ENCODE measurements at regions not wholly inside any gene's neighbourhood (a gene's known extent, or its start where the extent isn't known, plus 50 kb on each side); places are given as distances from the start of the nearest gene placed in this dataset.
"Not testable (repeated sequence)": the region's sequence is repeated elsewhere in the genome, so short reads cannot be mapped to it uniquely, and the experiment has no call there.

- H3K4me3 Mint-ChIP-seq: no peak overlapping the region
- peaks cover 6% of the 10 kb centered on the region for H3K9me3 Mint-ChIP-seq
- H3K27ac Mint-ChIP-seq: no peak overlapping the region
- H3K4me1 Mint-ChIP-seq (ENCODE audit: low read depth): no peaks in the 10 kb centered on the region
- peaks cover 9% of the 10 kb centered on the region for H3K27me3 Mint-ChIP-seq
- DNase-seq: no peak
- H3K36me3 Mint-ChIP-seq (ENCODE audit: low read depth): no peaks in the 10 kb centered on the region
These were observed 98.7 kb upstream of the SLC35F3 start for GRCh38 chr1:233805786-233806185.

- no peaks in the 10 kb centered on the region for H3K36me3 Mint-ChIP-seq (ENCODE audit: low read depth)
- H3K4me1 Mint-ChIP-seq (ENCODE audit: low read depth): no peaks in the 10 kb centered on the region
- H3K9me3 Mint-ChIP-seq: no peaks in the 10 kb centered on the region
- DNase-seq: no peak
- H3K27me3 Mint-ChIP-seq: peaks cover 25% of the 10 kb centered on the region
- no peak overlapping the region for H3K27ac Mint-ChIP-seq
- no peak overlapping the region for H3K4me3 Mint-ChIP-seq
These were observed 89.1 kb upstream of the SLC35F3 start for GRCh38 chr1:233815357-233815756.

- no peak overlapping the region for H3K27ac Mint-ChIP-seq
- H3K4me3 Mint-ChIP-seq: no peak overlapping the region
- no peaks in the 10 kb centered on the region for H3K4me1 Mint-ChIP-seq (ENCODE audit: low read depth)
- peaks cover 25% of the 10 kb centered on the region for H3K27me3 Mint-ChIP-seq
- no peaks in the 10 kb centered on the region for H3K36me3 Mint-ChIP-seq (ENCODE audit: low read depth)
- no peak for DNase-seq
- no peaks in the 10 kb centered on the region for H3K9me3 Mint-ChIP-seq
These were observed 88.6 kb upstream of the SLC35F3 start for GRCh38 chr1:233815865-233816264.

GRCh38 chr1:233816348-233816747 lies 88.1 kb upstream of the SLC35F3 start:
- Mint-ChIP-seq H3K36me3 (ENCODE audit: low read depth) (no peaks in the 10 kb centered on the region), H3K9me3 (no peaks in the 10 kb centered on the region), H3K4me1 (ENCODE audit: low read depth) (no peaks in the 10 kb centered on the region), H3K27me3 (peaks cover 25% of the 10 kb centered on the region), H3K4me3 (no peak overlapping the region), H3K27ac (no peak overlapping the region)
- DNase-seq: no peak

- DNase-seq: no peak
- no peaks in the 10 kb centered on the region for H3K9me3 Mint-ChIP-seq
- H3K36me3 Mint-ChIP-seq (ENCODE audit: low read depth): no peaks in the 10 kb centered on the region
- H3K4me3 Mint-ChIP-seq: no peak overlapping the region
- H3K4me1 Mint-ChIP-seq (ENCODE audit: low read depth): no peaks in the 10 kb centered on the region
- peaks cover 14% of the 10 kb centered on the region for H3K27me3 Mint-ChIP-seq
- H3K27ac Mint-ChIP-seq: no peak overlapping the region
These were observed 85.4 kb upstream of the SLC35F3 start for GRCh38 chr1:233819042-233819441.

- not testable (repeated sequence) for H3K4me3 Mint-ChIP-seq; H3K4me1 Mint-ChIP-seq (ENCODE audit: low read depth); H3K27me3 Mint-ChIP-seq; DNase-seq; H3K36me3 Mint-ChIP-seq (ENCODE audit: low read depth); H3K27ac Mint-ChIP-seq
- H3K9me3 Mint-ChIP-seq: peaks cover 10% of the 10 kb centered on the region
These were observed 80.3 kb upstream of the SLC35F3 start for GRCh38 chr1:233824179-233824578.

GRCh38 chr1:233827937-233828336 lies 76.5 kb upstream of the SLC35F3 start:
- DNase-seq; H3K27me3 Mint-ChIP-seq; H3K4me1 Mint-ChIP-seq (ENCODE audit: low read depth); H3K36me3 Mint-ChIP-seq (ENCODE audit: low read depth); H3K27ac Mint-ChIP-seq; H3K4me3 Mint-ChIP-seq: not testable (repeated sequence)
- H3K9me3 Mint-ChIP-seq: peaks cover 13% of the 10 kb centered on the region

GRCh38 chr1:233828480-233828879 lies 76.0 kb upstream of the SLC35F3 start:
- Mint-ChIP-seq H3K27ac (no peak overlapping the region), H3K27me3 (no peaks in the 10 kb centered on the region), H3K36me3 (ENCODE audit: low read depth) (no peaks in the 10 kb centered on the region), H3K4me1 (ENCODE audit: low read depth) (no peaks in the 10 kb centered on the region), H3K4me3 (no peak overlapping the region), H3K9me3 (peaks cover 13% of the 10 kb centered on the region)
- DNase-seq: no peak

GRCh38 chr1:233834609-233835008 lies 69.9 kb upstream of the SLC35F3 start:
- no peak for DNase-seq
- no peak overlapping the region for H3K4me3 Mint-ChIP-seq
- H3K27me3 Mint-ChIP-seq: peaks cover 3% of the 10 kb centered on the region
- H3K9me3 Mint-ChIP-seq: peaks cover 9% of the 10 kb centered on the region
- no peak overlapping the region for H3K27ac Mint-ChIP-seq
- H3K4me1 Mint-ChIP-seq (ENCODE audit: low read depth): no peaks in the 10 kb centered on the region
- H3K36me3 Mint-ChIP-seq (ENCODE audit: low read depth): no peaks in the 10 kb centered on the region

- H3K36me3 Mint-ChIP-seq (ENCODE audit: low read depth); H3K27ac Mint-ChIP-seq; DNase-seq; H3K4me3 Mint-ChIP-seq; H3K27me3 Mint-ChIP-seq; H3K4me1 Mint-ChIP-seq (ENCODE audit: low read depth): not testable (repeated sequence)
- peaks cover 11% of the 10 kb centered on the region for H3K9me3 Mint-ChIP-seq
These were observed 66.3 kb upstream of the SLC35F3 start for GRCh38 chr1:233838207-233838606.

GRCh38 chr1:233843525-233844204 lies 60.8 kb upstream of the SLC35F3 start:
- Mint-ChIP-seq H3K27ac (no peak overlapping the region), H3K9me3 (peaks cover 17% of the 10 kb centered on the region), H3K36me3 (ENCODE audit: low read depth) (no peaks in the 10 kb centered on the region), H3K4me1 (ENCODE audit: low read depth) (no peaks in the 10 kb centered on the region), H3K4me3 (no peak overlapping the region), H3K27me3 (no peaks in the 10 kb centered on the region)
- DNase-seq: no peak

GRCh38 chr1:233844275-233844674 lies 60.2 kb upstream of the SLC35F3 start:
- Mint-ChIP-seq H3K9me3 (peaks cover 22% of the 10 kb centered on the region), H3K27ac (no peak overlapping the region)

GRCh38 chr1:233844692-233845091 lies 59.8 kb upstream of the SLC35F3 start:
- Mint-ChIP-seq H3K4me3 (no peak overlapping the region), H3K4me1 (ENCODE audit: low read depth) (no peaks in the 10 kb centered on the region), H3K27ac (no peak overlapping the region), H3K36me3 (ENCODE audit: low read depth) (no peaks in the 10 kb centered on the region), H3K27me3 (no peaks in the 10 kb centered on the region), H3K9me3 (peaks cover 21% of the 10 kb centered on the region)
- DNase-seq: no peak

More at GRCh38 chr1:233844275-233844674, 60.2 kb upstream of the SLC35F3 start:
- H3K27me3 Mint-ChIP-seq: no peaks in the 10 kb centered on the region
- no peak overlapping the region for H3K4me3 Mint-ChIP-seq
- no peak for DNase-seq
- H3K36me3 Mint-ChIP-seq (ENCODE audit: low read depth): no peaks in the 10 kb centered on the region
- H3K4me1 Mint-ChIP-seq (ENCODE audit: low read depth): no peaks in the 10 kb centered on the region

Data from activated T-cell treated with anti-CD3 and anti-CD28 coated beads, Interleukin-2, amount 50 U/mL, for 24 hours (primary cell).